ENCODE measurements at regions not wholly inside any gene's neighbourhood (a gene's known extent, or its start where the extent isn't known, plus 50 kb on each side); places are given as distances from the start of the nearest gene placed in this dataset.
"Not testable (repeated sequence)": the region's sequence is repeated elsewhere in the genome, so short reads cannot be mapped to it uniquely, and the experiment has no call there.

DNA sequence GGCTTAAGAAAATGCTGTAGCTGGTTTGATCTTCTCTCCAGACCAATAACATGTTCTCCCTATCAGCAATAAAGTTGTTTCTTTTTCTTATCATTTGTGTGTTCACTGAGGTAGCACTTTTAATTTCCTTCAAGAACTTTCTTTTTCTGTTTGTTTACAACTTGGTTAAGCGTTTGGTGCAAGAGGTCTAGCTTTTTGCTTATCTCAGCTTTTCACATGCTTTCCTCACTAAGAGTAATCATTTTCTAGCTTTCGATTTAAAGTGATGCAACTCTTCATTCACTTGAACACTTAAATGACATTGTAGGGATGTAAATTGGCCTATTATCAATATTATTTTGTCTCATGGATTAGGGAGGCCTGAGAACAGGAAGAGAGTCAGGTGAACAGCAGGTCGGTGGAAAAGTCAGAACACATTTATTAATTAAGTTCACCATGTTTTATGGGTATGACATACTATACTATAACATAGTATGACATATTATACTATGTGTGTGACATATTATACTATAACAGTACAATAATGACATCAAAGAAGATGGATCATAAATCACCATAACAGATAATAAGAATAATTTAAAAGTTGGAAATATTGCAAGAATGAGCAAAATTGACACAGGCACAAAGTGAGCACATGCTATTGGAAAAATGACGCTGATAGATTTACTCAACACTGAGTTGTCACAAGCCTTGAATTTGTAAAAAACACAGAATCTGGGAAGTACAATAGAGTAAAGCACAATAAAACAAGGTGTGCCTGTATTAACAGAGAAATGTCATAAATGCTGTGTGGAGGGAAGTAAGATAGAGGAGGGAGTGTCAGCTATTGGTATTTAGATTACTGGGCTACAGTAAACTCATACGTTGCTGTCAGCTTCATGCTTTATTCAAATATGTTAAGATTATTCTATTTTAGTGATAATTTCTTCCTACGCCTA lies 218.6 kb upstream of the SLC7A11 start:
- H3K9me3 ChIP-seq: no peaks in the 10 kb centered on the region
- POLR2A ChIA-PET: no interaction called here
- Mint-ChIP-seq H3K4me3 (no peak overlapping the region), H3K27ac (no peak overlapping the region), H3K36me3 (no peaks in the 10 kb centered on the region), H3K9me3 (peaks cover 0 to 6% (median 1%) of the 10 kb centered on the region in 3 donors), H3K4me1 (no peaks in the 10 kb centered on the region), H3K27me3 (peaks cover 0 to 4% of the 10 kb centered on the region in 2 donors)
- no peak overlapping the region for H3K27ac ChIP-seq (ENCODE audit: low read length)
- WGBS (ENCODE audit: insufficient coverage): 100% methylated on average over 1 of the region's 6 CpGs
- no peak for DNase-seq
- no peak for ATAC-seq (replicated peaks in 1 of 4)
- H3K27me3 ChIP-seq (replicated peaks in 1 of 2; ENCODE audit: control insufficient read depth in 2 of 2, extremely low read depth in 1 of 2, insufficient read depth in 2 of 2, low read length in 1 of 2): no peaks in the 10 kb centered on the region
- CTCF ChIA-PET: no interaction called here
- H3K36me3 ChIP-seq (ENCODE audit: control insufficient read depth in 2 of 2, extremely low read depth in 1 of 2, insufficient read depth in 1 of 2, low read length in 1 of 2): no peaks in the 10 kb centered on the region
- H3K4me1 ChIP-seq (ENCODE audit: control insufficient read depth in 1 of 2, extremely low read depth in 1 of 2, insufficient read depth in 2 of 2, low read length in 2 of 2): no peaks in the 10 kb centered on the region
- no peak overlapping the region for H3K4me3 ChIP-seq (ENCODE audit: control insufficient read depth in 1 of 2, extremely low read depth in 1 of 2, low read length in 1 of 2)

DNA sequence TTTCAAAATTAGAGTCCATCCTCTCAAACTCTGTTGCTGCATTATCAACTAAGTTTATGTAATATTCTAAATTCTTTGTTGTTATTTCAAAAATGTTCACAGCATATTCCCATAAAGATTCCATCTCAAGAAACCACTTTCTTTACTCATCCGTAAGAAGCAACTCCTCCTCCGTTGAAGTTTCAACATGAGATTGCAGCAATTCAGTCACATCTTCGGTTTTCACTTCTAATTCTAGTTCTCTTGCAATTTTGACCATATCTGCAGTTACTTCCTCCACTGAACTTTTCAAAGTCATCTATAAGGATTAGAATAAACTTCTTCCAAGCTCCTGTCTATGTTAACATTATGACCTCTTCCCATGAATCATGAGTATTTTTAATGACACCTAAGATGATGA lies 216.6 kb upstream of the SLC7A11 start:
- 60% methylated on average over 2 of the region's 3 CpGs for WGBS (ENCODE audit: insufficient coverage)
- Histone ChIP-seq H3K9me3 (no peaks in the 10 kb centered on the region), H3K4me1 (ENCODE audit: control insufficient read depth in 1 of 2, extremely low read depth in 1 of 2, insufficient read depth in 2 of 2, low read length in 2 of 2) (no peaks in the 10 kb centered on the region), H3K27ac (ENCODE audit: low read length) (no peak overlapping the region), H3K4me3 (ENCODE audit: control insufficient read depth in 1 of 2, extremely low read depth in 1 of 2, low read length in 1 of 2) (no peak overlapping the region), H3K27me3 (replicated peaks in 1 of 2; ENCODE audit: control insufficient read depth in 2 of 2, extremely low read depth in 1 of 2, insufficient read depth in 2 of 2, low read length in 1 of 2) (peaks cover 0 to 2% of the 10 kb centered on the region in 2 experiments), H3K36me3 (ENCODE audit: control insufficient read depth in 2 of 2, extremely low read depth in 1 of 2, insufficient read depth in 1 of 2, low read length in 1 of 2) (no peaks in the 10 kb centered on the region)
- no peak overlapping the region for H3K4me3 Mint-ChIP-seq
- H3K4me1 Mint-ChIP-seq: no peaks in the 10 kb centered on the region
- no peak overlapping the region for H3K27ac Mint-ChIP-seq
- ChIA-PET CTCF (no interaction called here), POLR2A (no interaction called here)
- peaks cover 0 to 4% of the 10 kb centered on the region in 2 donors for H3K27me3 Mint-ChIP-seq
- H3K9me3 Mint-ChIP-seq: peaks cover 0 to 10% (median 6%) of the 10 kb centered on the region in 3 donors
- no peak for DNase-seq
- no peak for ATAC-seq (replicated peaks in 1 of 4)
- H3K36me3 Mint-ChIP-seq: no peaks in the 10 kb centered on the region

DNA sequence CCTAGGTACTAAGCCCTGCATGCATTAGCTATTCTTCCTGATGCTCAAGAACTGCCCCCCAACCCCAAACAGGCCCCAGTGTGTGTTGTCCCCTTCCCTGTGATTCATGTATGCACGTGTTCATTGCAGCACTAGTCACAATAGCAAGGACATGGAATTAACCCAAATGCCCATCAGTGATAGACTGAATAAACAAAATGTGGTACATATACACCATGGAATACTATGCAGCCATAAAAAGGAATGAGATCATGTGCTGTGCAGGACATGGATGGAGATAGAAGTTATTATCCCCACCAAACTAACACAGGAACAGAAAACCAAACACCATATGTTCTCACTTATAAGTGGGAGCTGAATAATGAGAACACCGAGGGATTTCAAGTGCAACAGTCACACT lies 214.2 kb upstream of the SLC7A11 start:
- WGBS (ENCODE audit: insufficient coverage): no CpG with 5 or more reads among the region's 2 CpGs

DNA sequence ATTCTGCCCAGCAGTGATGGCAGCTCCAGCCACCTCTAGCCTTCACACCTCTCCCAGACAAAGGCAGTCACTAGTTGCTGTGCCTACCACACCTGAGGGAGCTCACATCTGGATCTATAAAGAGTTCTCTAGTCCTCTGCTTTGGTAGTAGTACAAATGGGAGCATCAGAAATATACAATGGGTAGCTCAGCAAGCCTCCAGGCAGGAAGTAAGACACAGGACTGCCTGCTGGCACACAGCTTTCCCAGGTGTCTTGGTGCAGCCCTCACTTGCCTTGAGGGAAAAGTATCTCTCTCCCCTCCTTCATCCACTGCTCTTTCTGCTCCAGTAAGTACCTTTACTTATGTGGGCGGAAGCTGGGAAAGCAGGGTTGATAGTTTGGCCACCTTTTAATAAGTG lies 212.9 kb upstream of the SLC7A11 start:
- Histone ChIP-seq H3K27me3 (replicated peaks in 1 of 2; ENCODE audit: control insufficient read depth in 2 of 2, extremely low read depth in 1 of 2, insufficient read depth in 2 of 2, low read length in 1 of 2) (peaks cover 0 to 2% of the 10 kb centered on the region in 2 experiments), H3K27ac (ENCODE audit: low read length) (no peak overlapping the region), H3K36me3 (ENCODE audit: control insufficient read depth in 2 of 2, extremely low read depth in 1 of 2, insufficient read depth in 1 of 2, low read length in 1 of 2) (no peaks in the 10 kb centered on the region), H3K4me3 (ENCODE audit: control insufficient read depth in 1 of 2, extremely low read depth in 1 of 2, low read length in 1 of 2) (no peak overlapping the region), H3K9me3 (no peaks in the 10 kb centered on the region), H3K4me1 (ENCODE audit: control insufficient read depth in 1 of 2, extremely low read depth in 1 of 2, insufficient read depth in 2 of 2, low read length in 2 of 2) (no peaks in the 10 kb centered on the region)
- no peak for DNase-seq
- WGBS (ENCODE audit: insufficient coverage): no CpG with 5 or more reads among the region's 1 CpG
- POLR2A ChIA-PET: no interaction called here
- Mint-ChIP-seq H3K9me3 (peaks cover 0 to 9% (median 6%) of the 10 kb centered on the region in 3 donors), H3K27me3 (no peaks in the 10 kb centered on the region), H3K4me1 (no peaks in the 10 kb centered on the region), H3K36me3 (no peaks in the 10 kb centered on the region), H3K27ac (no peak overlapping the region), H3K4me3 (no peak overlapping the region)
- ATAC-seq (replicated peaks in 1 of 4): no peak
- CTCF ChIA-PET: no interaction called here

More for the DNA sequence above, 214.2 kb upstream of the SLC7A11 start:
- H3K9me3 ChIP-seq; CTCF ChIA-PET; H3K36me3 Mint-ChIP-seq; POLR2A ChIA-PET; DNase-seq; H3K4me1 Mint-ChIP-seq; H3K4me3 ChIP-seq (ENCODE audit: control insufficient read depth in 1 of 2, extremely low read depth in 1 of 2, low read length in 1 of 2); H3K4me1 ChIP-seq (ENCODE audit: control insufficient read depth in 1 of 2, extremely low read depth in 1 of 2, insufficient read depth in 2 of 2, low read length in 2 of 2); H3K27ac ChIP-seq (ENCODE audit: low read length); H3K4me3 Mint-ChIP-seq; H3K27ac Mint-ChIP-seq; H3K27me3 ChIP-seq (replicated peaks in 1 of 2; ENCODE audit: control insufficient read depth in 2 of 2, extremely low read depth in 1 of 2, insufficient read depth in 2 of 2, low read length in 1 of 2); H3K36me3 ChIP-seq (ENCODE audit: control insufficient read depth in 2 of 2, extremely low read depth in 1 of 2, insufficient read depth in 1 of 2, low read length in 1 of 2); H3K27me3 Mint-ChIP-seq; ATAC-seq (replicated peaks in 1 of 4): not testable (repeated sequence)
- H3K9me3 Mint-ChIP-seq: peaks cover 0 to 10% (median 9%) of the 10 kb centered on the region in 3 donors

DNA sequence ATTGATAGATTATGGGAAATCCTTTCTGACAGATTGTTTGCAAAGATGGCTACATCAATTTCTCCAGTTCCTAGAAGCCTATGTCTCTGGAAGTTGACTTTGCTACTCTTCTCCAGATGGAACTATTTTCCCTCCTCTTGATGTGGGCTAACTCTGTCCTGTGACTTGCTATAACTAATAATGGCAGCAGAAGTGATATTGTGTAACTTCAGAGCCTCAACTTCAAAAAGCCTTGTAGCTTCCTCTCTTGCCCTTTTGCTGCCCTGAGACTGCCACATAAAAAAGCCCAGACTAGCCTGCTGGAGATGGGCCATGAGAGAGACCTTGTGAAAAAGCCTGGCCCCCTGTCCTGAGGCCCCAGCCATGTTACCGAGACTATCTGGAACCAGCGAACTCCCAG lies 210.7 kb upstream of the SLC7A11 start:
- 88% methylated on average over 2 of the region's 2 CpGs for WGBS (ENCODE audit: insufficient coverage)
- DNase-seq (no peak), ATAC-seq (replicated peaks in 1 of 4) (no peak)
- Histone ChIP-seq H3K27ac (ENCODE audit: low read length) (no peak overlapping the region), H3K4me3 (ENCODE audit: control insufficient read depth in 1 of 2, extremely low read depth in 1 of 2, low read length in 1 of 2) (no peak overlapping the region), H3K9me3 (no peaks in the 10 kb centered on the region), H3K4me1 (ENCODE audit: control insufficient read depth in 1 of 2, extremely low read depth in 1 of 2, insufficient read depth in 2 of 2, low read length in 2 of 2) (no peaks in the 10 kb centered on the region), H3K27me3 (replicated peaks in 1 of 2; ENCODE audit: control insufficient read depth in 2 of 2, extremely low read depth in 1 of 2, insufficient read depth in 2 of 2, low read length in 1 of 2) (peaks cover 0 to 2% of the 10 kb centered on the region in 2 experiments), H3K36me3 (ENCODE audit: control insufficient read depth in 2 of 2, extremely low read depth in 1 of 2, insufficient read depth in 1 of 2, low read length in 1 of 2) (no peaks in the 10 kb centered on the region)
- CTCF ChIA-PET: no interaction called here
- Mint-ChIP-seq H3K4me3 (no peak overlapping the region), H3K36me3 (no peaks in the 10 kb centered on the region), H3K27ac (no peak overlapping the region), H3K9me3 (peaks cover 0 to 9% (median 6%) of the 10 kb centered on the region in 3 donors), H3K4me1 (no peaks in the 10 kb centered on the region), H3K27me3 (no peaks in the 10 kb centered on the region)
- POLR2A ChIA-PET: no interaction called here

DNA sequence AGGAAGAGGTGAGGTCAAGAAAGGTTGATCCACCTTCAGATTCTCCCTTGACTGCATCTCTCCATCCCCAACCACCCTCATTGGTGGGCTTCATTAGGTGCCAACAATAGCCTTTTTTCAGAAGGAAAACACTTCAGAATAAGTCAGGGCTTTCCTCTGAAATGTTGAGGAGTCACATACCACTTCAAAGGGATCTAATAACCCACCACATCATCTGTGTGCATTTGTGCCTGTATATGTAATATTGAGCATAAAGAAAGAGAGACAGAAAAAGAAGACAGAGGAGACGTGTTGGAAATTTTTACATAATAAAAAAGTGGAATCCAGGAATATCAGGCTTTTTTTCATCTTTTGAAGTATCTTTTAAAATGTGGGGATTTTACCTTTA lies 209.1 kb upstream of the SLC7A11 start:
- Histone ChIP-seq H3K36me3 (ENCODE audit: control insufficient read depth in 2 of 2, extremely low read depth in 1 of 2, insufficient read depth in 1 of 2, low read length in 1 of 2) (no peaks in the 10 kb centered on the region), H3K9me3 (no peaks in the 10 kb centered on the region), H3K27me3 (replicated peaks in 1 of 2; ENCODE audit: control insufficient read depth in 2 of 2, extremely low read depth in 1 of 2, insufficient read depth in 2 of 2, low read length in 1 of 2) (peaks cover 0 to 2% of the 10 kb centered on the region in 2 experiments), H3K4me1 (ENCODE audit: control insufficient read depth in 1 of 2, extremely low read depth in 1 of 2, insufficient read depth in 2 of 2, low read length in 2 of 2) (no peaks in the 10 kb centered on the region), H3K4me3 (ENCODE audit: control insufficient read depth in 1 of 2, extremely low read depth in 1 of 2, low read length in 1 of 2) (no peak overlapping the region), H3K27ac (ENCODE audit: low read length) (no peak overlapping the region)
- H3K9me3 Mint-ChIP-seq: peaks cover 0 to 9% (median 6%) of the 10 kb centered on the region in 3 donors
- WGBS (ENCODE audit: insufficient coverage): no CpG with 5 or more reads among the region's 1 CpG
- POLR2A ChIA-PET: no interaction called here
- no peaks in the 10 kb centered on the region for H3K27me3 Mint-ChIP-seq
- H3K4me3 Mint-ChIP-seq: no peak overlapping the region
- no peak overlapping the region for H3K27ac Mint-ChIP-seq
- H3K4me1 Mint-ChIP-seq: no peaks in the 10 kb centered on the region
- no peak for ATAC-seq (replicated peaks in 1 of 4)
- no peak for DNase-seq
- CTCF ChIA-PET: no interaction called here
- no peaks in the 10 kb centered on the region for H3K36me3 Mint-ChIP-seq

Data from T-cell (primary cell).